HG03280 (cell line): ENCODE measurements at regions not wholly inside any gene's neighbourhood (a gene's known extent, or its start where the extent isn't known, plus 50 kb on each side); places are given as distances from the start of the nearest gene placed in this dataset.
"Not testable (repeated sequence)": the region's sequence is repeated elsewhere in the genome, so short reads cannot be mapped to it uniquely, and the experiment has no call there.

Source experiments
- ATAC-seq: cut with Tn5 transposase; IDR thresholded peaks from one replicate; pipeline ENCODE4 v1.9.1; 2021; ENCODE audit warnings: mild to moderate bottlenecking, moderate library complexity; ENCODE audit not compliant: unreplicated experiment

GRCh38 chr18:8882632-8883408, 177.5 kb downstream of the MTCL1 start:
- no peak for ATAC-seq

- ATAC-seq, result no peak
These were observed 178.0 kb downstream of the MTCL1 start for GRCh38 chr18:8883409-8883668.

GRCh38 chr18:8887877-8888276, 182.5 kb downstream of the MTCL1 start:
- not testable (repeated sequence) for ATAC-seq

GRCh38 chr18:8889489-8889888, 184.1 kb downstream of the MTCL1 start:
- no peak for ATAC-seq

GRCh38 chr18:8890503-8890902, 185.1 kb downstream of the MTCL1 start:
- ATAC-seq, result not testable (repeated sequence)

GRCh38 chr18:8890957-8891464, 185.7 kb downstream of the MTCL1 start:
- ATAC-seq, result no peak

GRCh38 chr18:8893221-8893620, 187.9 kb downstream of the MTCL1 start:
- ATAC-seq, result no peak

DNA sequence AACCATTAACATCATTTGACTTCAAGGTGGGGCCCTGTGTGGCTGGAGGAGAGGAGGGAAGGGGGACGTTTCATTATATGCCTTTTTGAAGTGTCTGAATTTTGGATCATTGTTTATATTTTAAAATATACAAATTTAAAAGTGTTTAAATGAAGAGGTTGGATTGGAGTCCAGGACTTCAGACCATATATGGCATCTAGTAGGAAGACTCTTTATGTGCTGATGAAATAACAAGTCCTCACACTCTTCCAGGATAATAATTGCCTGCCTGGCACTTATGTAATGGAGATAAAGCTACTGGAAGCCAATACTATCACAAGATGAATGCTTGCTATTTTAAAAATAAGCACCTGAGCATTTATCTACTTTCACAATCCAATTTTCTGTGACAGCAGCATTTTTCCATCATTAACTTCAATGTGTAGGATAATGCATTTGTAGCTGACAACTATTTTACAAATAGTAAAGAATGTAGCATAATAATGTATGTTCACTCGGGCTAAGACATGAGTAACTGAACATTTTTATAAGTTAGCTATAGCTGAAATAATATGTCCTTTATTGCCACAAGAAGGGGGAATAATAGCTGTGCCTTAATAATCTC, 188.4 kb downstream of the MTCL1 start:
- ATAC-seq, result no peak

DNA sequence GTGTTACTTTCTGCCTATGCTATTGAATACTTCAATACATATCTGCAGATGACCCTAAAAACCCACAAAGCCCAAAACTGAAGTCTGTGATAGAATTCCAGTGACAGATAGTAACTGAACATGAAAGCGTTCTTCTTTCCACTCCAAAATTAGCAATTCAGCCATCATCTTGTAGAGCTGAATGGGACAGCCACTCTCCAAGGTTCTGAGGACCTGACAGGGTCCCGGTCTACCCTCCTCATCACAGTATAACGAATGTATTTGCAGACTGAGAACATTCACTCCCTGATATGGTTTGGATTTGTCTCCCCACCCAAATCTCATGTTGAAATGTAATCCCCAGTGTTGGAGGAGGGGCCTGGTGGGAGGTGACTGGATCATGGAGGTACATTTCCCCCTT, 189.5 kb downstream of the MTCL1 start:
- no peak for ATAC-seq

GRCh38 chr18:8895341-8895740, 190.0 kb downstream of the MTCL1 start:
- ATAC-seq, result no peak

GRCh38 chr18:8895987-8896619, 190.7 kb downstream of the MTCL1 start:
- no peak for ATAC-seq

- no peak for ATAC-seq
These were observed 193.6 kb downstream of the MTCL1 start for GRCh38 chr18:8899000-8899399.

DNA sequence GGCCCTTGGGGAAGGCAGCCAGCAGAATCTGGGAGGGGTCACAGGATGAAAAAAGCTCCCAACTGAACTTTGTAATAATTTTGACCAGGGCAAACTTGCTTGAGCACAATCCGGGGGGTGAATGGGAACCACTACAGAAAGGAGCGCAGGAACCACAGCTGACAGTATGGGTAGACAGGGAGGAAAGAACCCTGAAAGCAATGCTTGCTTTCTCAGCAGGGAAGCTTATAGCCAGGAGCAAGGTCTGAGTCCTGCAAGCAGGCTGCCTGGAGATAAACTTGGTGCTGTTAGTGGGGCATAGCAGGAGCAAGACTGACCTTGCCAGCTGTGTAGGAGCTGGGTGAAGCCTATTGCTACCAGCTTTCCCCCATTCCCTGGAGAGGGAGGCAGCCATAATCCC, 195.2 kb downstream of the MTCL1 start:
- no peak for ATAC-seq

DNA sequence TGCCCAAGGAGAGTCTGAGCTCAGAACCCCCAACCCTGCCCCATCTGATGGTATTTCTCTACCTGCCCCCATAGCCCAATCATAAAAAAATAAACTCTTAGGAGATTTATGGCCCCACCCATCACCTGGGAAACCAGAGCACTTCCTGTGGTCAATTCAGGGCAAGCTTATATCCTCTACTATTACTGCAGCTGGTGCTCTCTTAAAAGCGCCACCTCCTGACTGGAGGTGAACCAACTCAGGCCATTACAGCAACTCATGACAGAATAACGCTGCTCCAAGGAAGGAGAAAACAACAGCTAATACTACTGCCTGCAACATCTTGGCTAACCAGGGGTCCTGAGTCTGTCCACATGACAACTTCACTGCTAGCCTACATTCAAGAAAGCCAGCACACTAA, 195.7 kb downstream of the MTCL1 start:
- no peak for ATAC-seq

GRCh38 chr18:8904316-8904715, 198.2 kb upstream of the NDUFV2 start:
- no peak for ATAC-seq

DNA sequence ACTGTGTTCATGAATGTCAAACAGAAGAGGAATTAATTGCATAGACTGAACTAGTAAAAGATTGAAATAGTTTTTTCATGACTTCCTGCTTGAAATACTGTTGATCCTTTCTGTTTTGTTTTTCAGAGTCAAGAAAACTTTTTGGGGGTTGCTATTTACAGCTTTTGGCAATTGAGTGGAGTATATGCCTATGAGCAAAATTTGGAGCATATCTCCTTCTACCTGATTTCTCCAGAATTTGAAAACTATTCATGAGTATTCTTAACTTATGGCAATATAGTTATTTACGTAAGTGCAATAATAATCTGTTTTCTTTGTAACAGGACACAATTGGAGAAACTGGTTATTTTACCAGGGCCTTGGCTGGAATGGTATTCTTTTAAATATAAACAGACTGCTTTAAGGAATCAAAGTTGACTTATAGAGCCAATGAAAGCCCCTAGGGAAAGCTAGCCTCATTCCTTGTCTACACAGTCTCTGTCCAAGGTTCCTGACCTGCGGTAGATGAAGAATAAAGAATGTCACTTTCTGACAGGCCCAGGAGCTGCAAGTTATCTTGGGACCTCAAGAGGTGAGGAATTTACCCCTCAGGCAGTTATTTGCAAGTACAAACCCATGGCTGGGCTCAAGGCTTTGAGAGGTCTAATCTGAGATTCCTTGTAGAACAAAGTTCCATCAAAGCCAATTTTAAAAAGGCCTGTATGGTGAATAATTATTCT, 193.5 kb upstream of the NDUFV2 start:
- no peak for ATAC-seq

- ATAC-seq, result no peak
These were observed 192.2 kb upstream of the NDUFV2 start for GRCh38 chr18:8910186-8910822.

- no peak for ATAC-seq
These were observed 191.7 kb upstream of the NDUFV2 start for GRCh38 chr18:8910843-8911242.

DNA sequence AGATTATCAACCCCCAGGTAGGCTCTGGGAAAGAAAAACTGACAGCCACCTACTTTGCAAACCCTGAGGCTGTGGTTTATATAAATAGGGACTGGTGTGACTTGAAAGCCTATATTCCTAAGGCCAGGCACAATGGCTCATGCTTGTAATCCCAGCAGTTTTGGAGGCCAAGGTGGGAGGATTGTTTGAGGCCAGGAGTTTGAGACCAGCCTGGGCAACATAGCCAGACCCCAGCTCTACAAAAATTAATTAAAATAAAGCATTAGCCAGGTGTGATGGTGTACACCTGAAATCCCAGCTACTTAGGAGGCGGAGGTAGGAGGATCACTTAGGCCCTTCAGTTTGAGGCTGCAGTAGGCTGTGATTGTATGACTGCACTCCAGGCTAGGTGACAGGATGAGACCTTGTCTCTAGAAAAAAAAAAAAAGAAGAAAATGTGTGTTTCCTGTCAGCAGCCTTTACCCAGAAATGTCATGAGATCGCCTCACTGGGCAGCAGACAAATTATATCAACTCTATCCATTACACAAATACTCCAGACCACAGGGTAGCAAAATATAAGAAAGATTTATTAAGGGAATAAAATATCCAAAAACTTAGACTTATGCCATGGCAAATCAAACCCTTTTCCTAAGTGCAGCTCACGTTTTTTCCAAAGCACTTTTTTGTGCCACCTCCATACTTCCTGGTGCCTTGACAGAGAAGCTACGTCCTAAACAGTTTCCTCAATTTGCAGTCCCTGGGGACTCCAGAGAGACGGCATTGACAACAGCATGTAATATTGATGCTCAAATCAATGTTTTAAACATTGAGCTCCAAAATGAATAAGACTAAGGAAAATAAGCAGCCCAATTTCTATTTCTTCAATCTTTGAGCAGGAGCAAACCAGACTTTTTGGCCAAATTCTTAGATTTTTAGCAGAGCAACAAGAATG, 190.8 kb upstream of the NDUFV2 start:
- ATAC-seq, result no peak
